Neuron (in vitro differentiated cells): ENCODE measurements at regions not wholly inside any gene's neighbourhood (a gene's known extent, or its start where the extent isn't known, plus 50 kb on each side); places are given as distances from the start of the nearest gene placed in this dataset.
"Not testable (repeated sequence)": the region's sequence is repeated elsewhere in the genome, so short reads cannot be mapped to it uniquely, and the experiment has no call there.

ENCODE experiments used
- H2AFZ ChIP-seq: one replicate; pipeline ENCODE4 v1.6.1; 2013; ENCODE audit warnings: low read depth, mild to moderate bottlenecking, inconsistent platforms, low read length, moderate library complexity
- H3K27me3 ChIP-seq: one replicate; pipeline ENCODE4 v1.6.1; 2013; ENCODE audit warnings: low read length; ENCODE audit not compliant: insufficient read depth
- H3K36me3 ChIP-seq: one replicate; pipeline ENCODE4 v1.6.1; 2013; ENCODE audit warnings: low read length; ENCODE audit not compliant: insufficient read depth
- H3K4me1 ChIP-seq: one replicate; pipeline ENCODE4 v1.6.1; 2013; ENCODE audit warnings: low read length; ENCODE audit not compliant: insufficient read depth
- H3K4me3 ChIP-seq: 2 replicates; pipeline ENCODE4 v1.5.1; 2013; ENCODE audit warnings: mild to moderate bottlenecking, low read length, moderate library complexity
- H3K9me3 ChIP-seq: one replicate; pipeline ENCODE4 v1.6.1; 2013; ENCODE audit warnings: low read length

DNA sequence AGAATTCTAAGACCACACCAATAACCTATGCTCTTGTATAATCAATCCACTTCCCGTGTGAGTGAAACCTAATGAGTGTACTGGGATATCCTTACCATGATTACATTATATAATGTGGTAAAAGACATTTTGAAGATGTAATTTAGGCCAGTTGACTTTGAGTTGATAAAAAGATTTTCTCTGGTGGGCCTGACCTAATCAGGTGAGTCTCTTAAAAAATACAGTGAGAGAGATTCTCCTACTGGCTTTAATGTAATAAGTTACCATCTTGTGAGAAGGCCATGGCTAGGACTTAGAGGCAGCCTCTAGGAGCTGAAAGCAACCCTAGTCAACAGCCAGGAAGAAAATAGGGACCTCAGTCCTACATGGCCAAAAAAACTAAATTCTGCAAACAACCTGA lies 847.7 kb upstream of the HS3ST5 start:
- Histone ChIP-seq H3K9me3 (no peaks in the 10 kb centered on the region), H3K27me3 (no peaks in the 10 kb centered on the region), H3K36me3 (no peaks in the 10 kb centered on the region), H3K4me1 (no peaks in the 10 kb centered on the region), H3K4me3 (no peak overlapping the region), H2AFZ (no peak overlapping the region)

- H3K4me1 ChIP-seq, H3K9me3 ChIP-seq, H3K27me3 ChIP-seq, H3K36me3 ChIP-seq, H2AFZ ChIP-seq, H3K4me3 ChIP-seq: not testable (repeated sequence)
Observed at GRCh38 chr6:115175456-115175855, 832.6 kb upstream of the HS3ST5 start.

DNA sequence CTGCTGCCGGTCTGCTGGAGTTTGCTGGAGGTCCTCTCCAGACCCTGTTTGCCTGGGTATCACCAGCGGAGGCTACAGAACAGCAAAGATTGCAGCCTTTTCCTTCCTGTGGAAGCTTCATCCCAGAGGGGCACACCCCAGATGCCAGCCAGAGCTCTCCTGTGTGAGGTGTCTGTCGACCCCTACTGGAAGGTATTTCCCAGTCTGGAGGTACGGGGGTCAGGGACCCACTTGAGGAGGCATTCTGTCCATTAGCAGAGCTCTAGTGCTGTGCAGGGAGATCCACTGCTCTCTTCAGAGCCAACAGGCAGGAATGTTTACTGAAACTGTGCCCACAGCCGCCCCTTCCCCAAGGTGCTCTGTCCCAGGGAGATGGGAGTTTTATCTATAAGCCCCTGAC lies 823.1 kb upstream of the HS3ST5 start:
- H2AFZ ChIP-seq, H3K27me3 ChIP-seq: not testable (repeated sequence)

GRCh38 chr6:115159733-115160132 lies 816.9 kb upstream of the HS3ST5 start:
- Histone ChIP-seq H3K4me1 (no peaks in the 10 kb centered on the region), H2AFZ (no peak overlapping the region), H3K4me3 (no peak overlapping the region), H3K36me3 (no peaks in the 10 kb centered on the region), H3K27me3 (no peaks in the 10 kb centered on the region), H3K9me3 (no peaks in the 10 kb centered on the region)

More for the DNA sequence above, 823.1 kb upstream of the HS3ST5 start:
- H3K4me1 ChIP-seq, H3K9me3 ChIP-seq, H3K4me3 ChIP-seq, H3K36me3 ChIP-seq: not testable (repeated sequence)

GRCh38 chr6:115137910-115138309 lies 795.1 kb upstream of the HS3ST5 start:
- Histone ChIP-seq H3K27me3 (no peaks in the 10 kb centered on the region), H3K36me3 (no peaks in the 10 kb centered on the region), H3K4me1 (no peaks in the 10 kb centered on the region), H3K4me3 (no peak overlapping the region), H2AFZ (no peak overlapping the region), H3K9me3 (no peaks in the 10 kb centered on the region)

DNA sequence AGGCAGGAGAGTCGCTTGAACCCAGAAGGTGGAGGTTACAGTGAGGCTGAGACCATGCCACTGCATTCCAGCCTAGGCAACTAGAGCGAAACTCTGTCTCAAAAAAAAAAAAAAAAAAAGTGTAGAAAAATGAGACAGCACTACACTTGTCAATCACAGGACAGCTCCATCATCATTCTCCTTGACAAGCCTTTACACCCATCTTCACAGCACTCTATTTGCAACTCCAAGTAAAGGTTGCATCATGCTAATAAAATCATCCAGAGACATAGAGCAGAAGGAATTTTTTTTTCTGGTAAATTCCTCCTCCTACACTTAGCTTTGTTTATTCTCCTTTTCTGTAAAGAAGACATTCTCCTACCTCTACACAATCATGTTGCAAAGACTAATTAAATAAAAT lies 791.0 kb upstream of the HS3ST5 start:
- Histone ChIP-seq H3K36me3 (no peaks in the 10 kb centered on the region), H3K4me3 (no peak overlapping the region), H3K9me3 (no peaks in the 10 kb centered on the region), H3K27me3 (no peaks in the 10 kb centered on the region), H3K4me1 (no peaks in the 10 kb centered on the region), H2AFZ (no peak overlapping the region)

DNA sequence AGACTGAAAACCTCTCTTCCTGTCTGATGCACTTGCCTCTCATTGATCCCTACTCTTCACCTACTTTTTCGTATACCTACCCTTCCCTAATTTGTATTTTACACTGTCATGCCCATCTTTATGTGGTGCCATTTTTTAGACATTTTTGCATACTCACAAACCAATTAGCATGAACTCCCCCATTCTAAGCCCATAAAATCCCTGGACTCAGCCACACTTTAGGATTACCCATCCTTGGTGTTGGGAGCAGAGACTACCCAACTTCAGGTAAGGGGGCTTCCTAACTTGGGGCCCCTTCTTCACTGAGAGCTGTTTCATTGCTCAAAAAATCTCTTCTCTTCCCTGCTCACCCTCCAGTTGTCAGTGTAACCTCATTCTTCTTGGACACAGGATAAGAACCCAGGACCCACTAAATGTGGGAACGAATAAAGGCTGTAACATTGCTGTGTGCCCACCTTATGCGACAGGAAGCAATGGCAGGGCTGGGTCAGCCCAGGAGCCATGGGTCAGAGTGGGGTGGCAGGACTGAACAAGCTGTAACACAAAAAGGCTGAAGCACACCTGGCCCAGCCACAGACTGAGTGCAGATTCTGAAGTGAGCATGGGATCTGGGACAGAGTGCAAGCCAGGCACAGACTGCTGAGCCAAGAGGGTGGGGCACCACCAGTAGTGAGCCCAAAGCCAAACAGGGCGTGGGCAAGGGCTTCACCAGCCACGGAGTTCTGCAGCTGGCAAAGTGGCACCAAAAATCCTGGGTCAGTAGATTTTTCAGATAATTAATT lies 789.1 kb upstream of the HS3ST5 start:
- Histone ChIP-seq H2AFZ (no peak overlapping the region), H3K4me1 (no peaks in the 10 kb centered on the region), H3K9me3 (no peaks in the 10 kb centered on the region), H3K4me3 (no peak overlapping the region), H3K36me3 (no peaks in the 10 kb centered on the region), H3K27me3 (no peaks in the 10 kb centered on the region)

- H3K36me3 ChIP-seq, H3K4me3 ChIP-seq, H3K4me1 ChIP-seq, H2AFZ ChIP-seq, H3K27me3 ChIP-seq, H3K9me3 ChIP-seq: not testable (repeated sequence)
Observed at GRCh38 chr6:115121513-115121912, 778.7 kb upstream of the HS3ST5 start.

GRCh38 chr6:115120391-115120790 lies 777.6 kb upstream of the HS3ST5 start:
- Histone ChIP-seq H2AFZ (no peak overlapping the region), H3K4me3 (no peak overlapping the region), H3K36me3 (no peaks in the 10 kb centered on the region), H3K4me1 (no peaks in the 10 kb centered on the region), H3K27me3 (no peaks in the 10 kb centered on the region), H3K9me3 (no peaks in the 10 kb centered on the region)

DNA sequence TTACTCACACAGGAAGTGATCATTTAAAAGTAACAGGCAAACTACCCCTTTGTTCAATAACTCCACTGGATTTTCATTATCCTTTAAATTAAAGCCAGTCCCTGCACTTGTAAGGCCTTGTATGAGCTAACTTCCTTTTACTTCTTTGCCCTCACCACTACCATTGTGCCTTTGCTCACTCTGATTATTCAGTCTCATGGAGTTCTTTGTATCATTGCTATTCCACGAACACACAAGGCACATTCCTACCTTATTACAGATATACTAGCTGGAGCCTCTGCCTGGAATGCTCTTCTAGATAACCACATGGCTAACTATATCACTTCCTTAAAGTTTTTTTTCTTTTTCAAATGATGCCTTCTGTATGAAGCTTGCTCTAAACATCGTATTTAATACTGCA lies 748.6 kb upstream of the HS3ST5 start:
- Histone ChIP-seq H3K36me3 (no peaks in the 10 kb centered on the region), H2AFZ (no peak overlapping the region), H3K9me3 (no peaks in the 10 kb centered on the region), H3K4me3 (no peak overlapping the region), H3K4me1 (no peaks in the 10 kb centered on the region), H3K27me3 (no peaks in the 10 kb centered on the region)

- Histone ChIP-seq H3K4me3 (no peak overlapping the region), H3K27me3 (no peaks in the 10 kb centered on the region), H3K36me3 (no peaks in the 10 kb centered on the region), H2AFZ (no peak overlapping the region), H3K9me3 (no peaks in the 10 kb centered on the region), H3K4me1 (no peaks in the 10 kb centered on the region)
Observed at GRCh38 chr6:115078555-115078954, 735.7 kb upstream of the HS3ST5 start.

GRCh38 chr6:115071962-115072361 lies 729.1 kb upstream of the HS3ST5 start:
- H3K4me3 ChIP-seq: no peak overlapping the region
- H2AFZ ChIP-seq: no peak overlapping the region
- H3K4me1 ChIP-seq: no peaks in the 10 kb centered on the region
- no peaks in the 10 kb centered on the region for H3K27me3 ChIP-seq
- no peaks in the 10 kb centered on the region for H3K9me3 ChIP-seq
- no peaks in the 10 kb centered on the region for H3K36me3 ChIP-seq

DNA sequence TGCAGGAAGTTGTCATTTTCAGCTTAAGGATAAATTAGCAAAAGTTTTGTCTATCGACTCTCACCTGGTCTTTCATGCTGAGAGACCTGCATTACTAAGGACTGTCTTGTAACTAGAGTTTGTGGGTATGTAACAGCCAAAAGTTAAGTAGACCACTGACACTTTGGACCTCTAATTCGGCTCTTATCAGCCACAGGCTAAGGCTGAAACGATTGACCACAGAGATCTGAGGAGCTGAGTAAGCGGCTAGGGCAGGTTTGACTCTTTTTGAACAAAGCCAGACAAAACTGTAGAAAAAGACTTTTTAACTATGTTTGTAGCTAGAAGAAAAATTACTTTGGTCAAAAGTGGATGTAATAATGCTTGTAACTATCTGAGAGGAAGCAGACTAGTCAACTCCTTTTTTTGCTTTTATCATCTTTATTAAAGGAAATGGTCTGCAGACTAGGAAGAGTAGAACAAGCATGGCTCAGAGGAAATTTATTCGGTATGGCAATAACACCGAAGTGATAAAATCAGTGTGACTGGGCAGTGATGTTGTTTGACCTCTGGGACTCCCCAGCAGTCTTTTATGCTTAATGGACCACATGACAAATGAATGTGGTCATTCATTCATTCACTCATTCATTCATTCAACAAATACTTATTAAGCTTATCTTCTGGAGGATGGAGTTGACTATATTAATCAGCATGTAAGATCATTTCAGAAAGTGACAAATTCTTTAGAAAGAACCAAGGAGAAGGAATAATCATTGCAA lies 725.0 kb upstream of the HS3ST5 start:
- no peaks in the 10 kb centered on the region for H3K4me1 ChIP-seq
- H3K9me3 ChIP-seq: no peaks in the 10 kb centered on the region
- H3K4me3 ChIP-seq: no peak overlapping the region
- no peaks in the 10 kb centered on the region for H3K27me3 ChIP-seq
- no peaks in the 10 kb centered on the region for H3K36me3 ChIP-seq
- H2AFZ ChIP-seq: no peak overlapping the region
